GM13976 (cell line): ENCODE measurements at regions not wholly inside any gene's neighbourhood (a gene's known extent, or its start where the extent isn't known, plus 50 kb on each side); places are given as distances from the start of the nearest gene placed in this dataset.

Source experiments
- DNase-seq: peaks from one replicate; pipeline ENCODE4 v3.0.0; 2012; ENCODE audit warnings: low spot score
- CTCF ChIP-seq: IDR thresholded peaks from 2 replicates; pipeline ENCODE4 v1.5.1; 2012; ENCODE audit warnings: borderline replicate concordance, mild to moderate bottlenecking; ENCODE audit not compliant: insufficient read depth; ENCODE audit errors: extremely low read depth, missing control alignments, control extremely low read depth
- in situ Hi-C: fragments of 300-500 bp; cut with MboI; formaldehyde crosslinking; loops from one replicate; pipeline ENCODE4 v1.12.0; 2022; ENCODE audit warnings: low sequenced_read_pairs, mixed read lengths, inconsistent platforms; ENCODE audit not compliant: unreplicated experiment

GRCh38 chr4:126686491-126686890, 946.3 kb upstream of the INTU start:
- DNase-seq, result no peak
- no peak for TF ChIP-seq CTCF
- in situ Hi-C loops, result no loop called here

- in situ Hi-C loops, result no loop called here
- TF ChIP-seq CTCF, result no peak
- no peak for DNase-seq
Measured at GRCh38 chr4:126687655-126688358, 945.0 kb upstream of the INTU start.

- in situ Hi-C loops, result no loop called here
- no peak for TF ChIP-seq CTCF
- no peak for DNase-seq
Measured at GRCh38 chr4:126691797-126692196, 941.0 kb upstream of the INTU start.

- DNase-seq, result no peak
- in situ Hi-C loops, result no loop called here
- no peak for TF ChIP-seq CTCF
Measured at GRCh38 chr4:126697748-126698147, 935.0 kb upstream of the INTU start.

- no peak for DNase-seq
- in situ Hi-C loops, result no loop called here
- TF ChIP-seq CTCF, result no peak
Measured at GRCh38 chr4:126698224-126698623, 934.5 kb upstream of the INTU start.

GRCh38 chr4:126701756-126702155, 931.0 kb upstream of the INTU start:
- in situ Hi-C loops, result no loop called here
- no peak for DNase-seq
- no peak for TF ChIP-seq CTCF
